ENCODE measurements at regions not wholly inside any gene's neighbourhood (a gene's known extent, or its start where the extent isn't known, plus 50 kb on each side); places are given as distances from the start of the nearest gene placed in this dataset.

DNA sequence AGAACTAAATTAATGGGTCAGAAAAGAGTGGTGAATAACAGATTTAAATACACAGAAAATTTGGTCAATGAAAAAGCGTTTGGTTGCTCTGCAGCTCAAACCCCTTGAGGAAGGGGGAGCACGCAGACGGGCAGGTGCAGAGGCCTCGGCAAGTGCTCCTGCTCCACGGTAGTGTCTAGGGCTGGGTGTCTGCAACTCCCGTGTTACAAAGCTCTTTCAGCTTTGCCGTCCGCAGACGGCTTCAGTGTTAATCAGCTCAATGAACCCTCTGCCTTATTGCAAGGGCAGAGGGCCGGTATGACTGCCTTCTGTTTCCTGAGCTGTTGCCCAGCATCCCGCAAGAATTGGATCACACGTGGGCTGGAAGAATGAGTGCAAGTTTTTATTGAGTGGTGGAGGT lies 125.7 kb upstream of the TRHDE start:
- DNase-seq (ENCODE audit: extremely low read depth, low read depth), result no peak
- TF ChIP-seq, protein P1, sequence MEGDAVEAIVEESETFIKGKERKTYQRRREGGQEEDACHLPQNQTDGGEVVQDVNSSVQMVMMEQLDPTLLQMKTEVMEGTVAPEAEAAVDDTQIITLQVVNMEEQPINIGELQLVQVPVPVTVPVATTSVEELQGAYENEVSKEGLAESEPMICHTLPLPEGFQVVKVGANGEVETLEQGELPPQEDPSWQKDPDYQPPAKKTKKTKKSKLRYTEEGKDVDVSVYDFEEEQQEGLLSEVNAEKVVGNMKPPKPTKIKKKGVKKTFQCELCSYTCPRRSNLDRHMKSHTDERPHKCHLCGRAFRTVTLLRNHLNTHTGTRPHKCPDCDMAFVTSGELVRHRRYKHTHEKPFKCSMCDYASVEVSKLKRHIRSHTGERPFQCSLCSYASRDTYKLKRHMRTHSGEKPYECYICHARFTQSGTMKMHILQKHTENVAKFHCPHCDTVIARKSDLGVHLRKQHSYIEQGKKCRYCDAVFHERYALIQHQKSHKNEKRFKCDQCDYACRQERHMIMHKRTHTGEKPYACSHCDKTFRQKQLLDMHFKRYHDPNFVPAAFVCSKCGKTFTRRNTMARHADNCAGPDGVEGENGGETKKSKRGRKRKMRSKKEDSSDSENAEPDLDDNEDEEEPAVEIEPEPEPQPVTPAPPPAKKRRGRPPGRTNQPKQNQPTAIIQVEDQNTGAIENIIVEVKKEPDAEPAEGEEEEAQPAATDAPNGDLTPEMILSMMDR (IDR thresholded peaks at IDR 0.05; ENCODE audit: low read depth, low read length), result no peak

DNA sequence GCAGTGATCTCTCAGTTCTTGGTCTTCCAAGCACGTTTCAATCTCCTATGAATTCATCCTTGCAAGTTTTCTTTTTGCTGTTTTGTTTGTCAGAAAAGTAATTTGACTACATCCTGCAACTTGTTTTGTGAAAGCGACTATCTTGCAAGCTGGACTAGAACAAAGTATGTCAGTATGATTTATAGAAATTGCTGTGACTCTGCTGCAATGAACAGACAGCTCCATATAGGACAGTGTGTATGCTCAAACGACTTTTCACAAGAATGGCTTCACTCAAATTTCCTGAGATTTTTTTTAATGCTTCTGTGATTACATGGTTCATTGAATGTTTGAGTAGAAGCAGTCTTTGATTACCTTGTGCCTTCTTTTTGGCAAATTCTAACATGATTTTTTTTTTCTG lies 123.5 kb upstream of the TRHDE start:
- DNase-seq (ENCODE audit: extremely low read depth, low read depth), result no peak
- TF ChIP-seq, protein P1 (IDR thresholded peaks at IDR 0.05; ENCODE audit: low read depth, low read length), result no peak

DNA sequence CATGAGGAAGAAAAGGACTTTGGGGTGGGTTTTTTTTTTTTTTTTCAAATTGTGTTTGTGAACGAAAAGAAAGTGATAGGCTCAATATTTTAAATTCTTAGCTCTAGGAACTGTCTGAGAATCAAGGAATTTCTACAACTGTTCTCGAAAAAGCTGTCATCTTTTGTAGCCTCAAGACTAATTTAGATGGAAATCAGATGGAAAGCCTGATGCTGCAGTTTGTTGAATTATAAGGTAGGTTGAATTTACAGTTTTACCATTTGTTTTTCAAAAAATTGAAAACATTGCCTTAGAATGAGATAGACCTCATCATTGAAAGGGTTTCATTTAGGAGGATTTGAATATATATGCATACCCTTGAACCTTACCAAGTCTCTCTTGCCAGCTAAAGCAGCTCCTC lies 109.3 kb upstream of the TRHDE start:
- TF ChIP-seq, protein P1 (IDR thresholded peaks at IDR 0.05; ENCODE audit: low read depth, low read length), result no peak
- no peak for DNase-seq (ENCODE audit: extremely low read depth, low read depth)

DNA sequence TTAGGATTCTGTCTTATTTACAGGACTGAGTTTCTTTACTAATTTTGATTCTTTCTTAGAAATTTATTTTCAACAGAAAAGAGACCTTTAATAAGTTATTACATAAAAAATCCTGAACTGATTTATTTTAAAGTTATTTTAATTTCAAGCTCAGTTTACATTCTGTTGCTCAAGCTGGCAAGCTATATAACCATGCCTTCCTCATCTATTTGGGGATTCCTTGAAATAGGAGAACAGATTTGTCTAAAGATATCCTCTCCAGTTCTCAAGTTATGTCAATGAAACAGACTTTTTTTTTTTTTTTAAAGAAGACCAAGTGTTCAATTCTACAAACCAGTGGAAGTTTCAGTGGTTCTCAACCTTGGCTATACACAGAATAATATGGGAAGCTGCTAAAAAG lies 103.3 kb upstream of the TRHDE start:
- TF ChIP-seq, protein P1 (IDR thresholded peaks at IDR 0.05; ENCODE audit: low read depth, low read length), result no peak
- no peak for DNase-seq (ENCODE audit: extremely low read depth, low read depth)

DNA sequence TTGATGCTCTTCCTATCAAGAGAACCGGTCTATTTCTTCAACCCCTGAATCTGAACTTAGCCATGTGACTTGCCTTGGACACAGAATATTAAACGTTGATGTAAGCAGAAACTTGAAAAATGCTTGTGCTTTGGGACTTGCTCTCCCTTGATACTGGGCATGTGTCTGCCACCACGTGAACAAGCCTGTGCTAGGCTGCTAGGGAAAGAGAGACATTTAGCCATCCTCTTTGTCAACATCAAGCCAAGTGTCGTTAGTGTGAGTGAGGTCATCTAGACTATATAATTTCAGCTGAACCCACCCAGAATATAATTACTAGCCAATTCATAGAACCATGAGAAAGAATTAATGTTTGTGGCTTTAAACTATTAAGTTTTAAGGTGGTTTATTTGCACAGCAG lies 98.2 kb upstream of the TRHDE start:
- TF ChIP-seq, protein P1 (IDR thresholded peaks at IDR 0.05; ENCODE audit: low read depth, low read length), result no peak

DNA sequence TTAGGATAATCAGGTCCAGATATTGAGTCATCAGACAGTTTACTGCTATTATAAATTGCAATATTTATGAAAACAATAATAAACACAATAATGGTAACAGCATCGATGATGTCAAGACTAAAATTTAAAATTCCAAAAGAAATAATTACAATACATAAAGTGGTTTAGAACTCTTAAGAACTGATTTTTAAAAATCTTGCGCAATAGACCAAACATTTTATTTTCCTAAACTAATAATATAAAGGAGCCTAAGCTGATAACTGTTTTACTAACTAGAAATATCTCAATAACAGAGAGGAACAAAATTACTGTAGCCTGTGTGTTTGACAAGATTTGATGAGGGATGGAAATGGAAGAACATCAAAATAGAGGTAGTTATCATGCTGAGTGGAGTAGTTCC lies 93.9 kb upstream of the TRHDE start:
- TF ChIP-seq, protein P1 (IDR thresholded peaks at IDR 0.05; ENCODE audit: low read depth, low read length), result no peak
- DNase-seq (ENCODE audit: extremely low read depth, low read depth), result no peak

More for the DNA sequence above, 98.2 kb upstream of the TRHDE start:
- no peak for DNase-seq (ENCODE audit: extremely low read depth, low read depth)

DNA sequence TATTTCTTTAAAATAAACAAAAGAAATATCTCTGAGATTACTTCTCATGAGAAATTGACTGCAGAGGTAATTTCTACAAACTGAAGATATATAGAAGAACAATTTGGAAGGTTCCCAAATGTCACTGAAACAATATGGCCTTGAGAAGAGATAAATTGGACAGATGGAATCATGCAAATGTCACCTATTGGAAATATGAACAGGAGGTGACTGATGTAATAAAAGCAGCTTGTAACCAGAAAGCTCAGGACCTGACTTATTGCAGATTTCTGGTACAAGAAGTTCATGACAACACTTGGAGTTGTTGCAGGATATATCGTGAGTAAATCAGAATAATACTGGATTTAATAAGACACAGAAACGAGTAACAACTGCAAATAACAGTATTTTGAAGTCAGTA lies 93.3 kb upstream of the TRHDE start:
- TF ChIP-seq, protein P1 (IDR thresholded peaks at IDR 0.05; ENCODE audit: low read depth, low read length), result no peak
- DNase-seq (ENCODE audit: extremely low read depth, low read depth), result no peak

All from AG09319 (cell line).